Omental fat pad (tissue), 3 donors: ENCODE measurements at regions not wholly inside any gene's neighbourhood (a gene's known extent, or its start where the extent isn't known, plus 50 kb on each side); places are given as distances from the start of the nearest gene placed in this dataset.
"Not testable (repeated sequence)": the region's sequence is repeated elsewhere in the genome, so short reads cannot be mapped to it uniquely, and the experiment has no call there.

Experiments used
- ATAC-seq: fragments of 150-250 bp; one replicate; pipeline ENCODE4 v1.9.1; 2016; ENCODE audit warnings: mild to moderate bottlenecking, moderate library complexity; ENCODE audit not compliant: low FRiP score
- DNase-seq: peaks from one replicate; pipeline ENCODE4 v3.0.0-alpha.2; 2019; ENCODE audit warnings: low spot score
- CTCF ChIP-seq, 3 donors: fragments of 450-650 bp; IDR thresholded peaks; one replicate each; pipeline ENCODE4 v1.5.1; 2016 to 2017; ENCODE audit warnings: antibody characterized with exemption in 3 of 3, mild to moderate bottlenecking in 3 of 3, moderate library complexity in 2 of 3

GRCh38 chr5:142245786-142246185 lies 79.0 kb downstream of the SPRY4 start:
- ATAC-seq (peak; percentile 16), DNase-seq (no peak)
- TF ChIP-seq CTCF (IDR thresholded peaks at IDR 0.05), result no peak

- no peak for DNase-seq
- no peak for ATAC-seq
Observed at GRCh38 chr5:142244440-142244839, 80.4 kb downstream of the SPRY4 start.

GRCh38 chr5:142242272-142242671 lies 82.5 kb downstream of the SPRY4 start:
- TF ChIP-seq CTCF (IDR thresholded peaks at IDR 0.05), result no peak
- DNase-seq, result no peak
- ATAC-seq, result no peak

More at GRCh38 chr5:142244440-142244839, 80.4 kb downstream of the SPRY4 start:
- no peak for TF ChIP-seq CTCF (IDR thresholded peaks at IDR 0.05)

GRCh38 chr5:142239394-142240159 lies 85.2 kb downstream of the SPRY4 start:
- DNase-seq (no peak), ATAC-seq (no peak)
- no peak for TF ChIP-seq CTCF (IDR thresholded peaks at IDR 0.05)

- DNase-seq, result no peak
- no peak for ATAC-seq
- TF ChIP-seq CTCF (IDR thresholded peaks at IDR 0.05), result no peak
Observed at GRCh38 chr5:142237707-142238106, 87.1 kb downstream of the SPRY4 start.

GRCh38 chr5:142236673-142237290 lies 88.0 kb downstream of the SPRY4 start:
- not testable (repeated sequence) for ATAC-seq, DNase-seq

GRCh38 chr5:142235870-142236672 lies 88.8 kb downstream of the SPRY4 start:
- no peak for TF ChIP-seq CTCF (IDR thresholded peaks at IDR 0.05)
- no peak for ATAC-seq
- no peak for DNase-seq
